Kidney (tissue), 13 donors: ENCODE measurements at regions not wholly inside any gene's neighbourhood (a gene's known extent, or its start where the extent isn't known, plus 50 kb on each side); places are given as distances from the start of the nearest gene placed in this dataset.

Experiments used
- DNase-seq, 5 donors: peaks; one replicate each; pipeline ENCODE4 v3.0.0-alpha.2; 2013 to 2020
- FAIRE-seq: peaks from 2 replicates; lab custom pipeline; 2012; peaks lifted over from hg19 to GRCh38; lab: Jason Lieb, UNC
- H3K27ac ChIP-seq, 2 donors: one replicate each; pipeline ENCODE4 v1.7.0; 2013; ENCODE audit warnings: low read depth in 2 of 2, low read length in 2 of 2, inconsistent platforms in 1 of 2
- H3K27me3 ChIP-seq: one replicate; pipeline ENCODE4 v1.7.1; 2013; ENCODE audit warnings: low read length, inconsistent platforms; ENCODE audit not compliant: control insufficient read depth, insufficient read depth
- H3K36me3 ChIP-seq, 3 donors: one replicate each; pipeline versions ENCODE4 v1.7.0 to v1.7.1; 2013; ENCODE audit warnings: low read length in 3 of 3, control low read depth in 1 of 3, inconsistent platforms in 1 of 3; ENCODE audit not compliant: insufficient read depth in 3 of 3, control insufficient read depth in 2 of 3
- H3K4me1 ChIP-seq, 3 donors: one replicate each; pipeline versions ENCODE4 v1.7.0 to v1.7.1; 2013; ENCODE audit warnings: low read length in 3 of 3, inconsistent platforms in 1 of 3, low read depth in 1 of 3; ENCODE audit not compliant: control insufficient read depth in 2 of 3, insufficient read depth in 2 of 3
- H3K4me3 ChIP-seq, 3 donors: one replicate each; pipeline versions ENCODE4 v1.7.0 to v1.8.1; 2013; ENCODE audit warnings: low read length in 3 of 3, control low read depth in 1 of 3, inconsistent platforms in 1 of 3
- H3K9ac ChIP-seq, 3 donors: one replicate each; pipeline versions ENCODE4 v1.7.0 to v1.7.1; 2013; ENCODE audit warnings: low read length in 3 of 3, control low read depth in 1 of 3, inconsistent platforms in 1 of 3
- H3K9me3 ChIP-seq, 3 donors: one replicate each; pipeline versions ENCODE4 v1.7.0 to v1.7.1; 2013; ENCODE audit warnings: low read length in 3 of 3, control low read depth in 1 of 3, inconsistent platforms in 1 of 3; ENCODE audit not compliant: control insufficient read depth in 2 of 3, insufficient read depth in 1 of 3
- intact Hi-C: fragments of 100-400 bp; cut with DNase I; formaldehyde crosslinking; loops from one replicate; pipeline ENCODE4 v1.11.1; 2022
- TF ChIP-seq, protein P1 (sequence below): IDR thresholded peaks from 3 replicates; pipeline ENCODE4 v1.5.1; 2012; ENCODE audit warnings: mild to moderate bottlenecking, moderate library complexity, borderline replicate concordance; ENCODE audit not compliant: insufficient read depth; ENCODE audit errors: extremely low read depth
- donor health status: control.
- donor health status: control.
- donor health status: control.
- donor health status: control.
- donor health status: control.
- donor health status: DM: yes; HTN: yes; CAD: no.
- donor health status: Normal renal cell carcinoma (clear cell type).

DNA sequence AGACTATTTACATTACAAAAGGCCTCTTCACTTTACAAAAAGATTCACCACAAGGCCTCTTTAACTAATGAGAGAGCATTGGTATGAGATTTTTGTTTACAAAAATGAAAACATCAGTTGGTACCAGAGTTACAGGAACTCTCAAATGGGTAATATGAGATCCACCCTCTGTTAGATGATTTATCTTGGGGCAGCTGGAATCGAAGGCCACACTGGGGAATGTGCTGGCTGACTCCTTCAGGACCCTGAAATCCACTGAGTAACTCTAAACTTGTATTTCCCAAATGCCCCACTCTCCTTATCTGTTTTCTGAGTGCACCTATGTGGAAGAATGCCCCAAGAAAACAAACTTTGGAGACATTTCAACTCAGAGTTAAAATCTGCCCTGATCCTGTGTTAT, 232.9 kb upstream of the F9 start:
- H3K9ac ChIP-seq, result no peak overlapping the region
- H3K36me3 ChIP-seq, result no peaks in the 10 kb centered on the region
- no peak for FAIRE-seq
- H3K4me1 ChIP-seq, result no peaks in the 10 kb centered on the region
- TF ChIP-seq, protein P1, sequence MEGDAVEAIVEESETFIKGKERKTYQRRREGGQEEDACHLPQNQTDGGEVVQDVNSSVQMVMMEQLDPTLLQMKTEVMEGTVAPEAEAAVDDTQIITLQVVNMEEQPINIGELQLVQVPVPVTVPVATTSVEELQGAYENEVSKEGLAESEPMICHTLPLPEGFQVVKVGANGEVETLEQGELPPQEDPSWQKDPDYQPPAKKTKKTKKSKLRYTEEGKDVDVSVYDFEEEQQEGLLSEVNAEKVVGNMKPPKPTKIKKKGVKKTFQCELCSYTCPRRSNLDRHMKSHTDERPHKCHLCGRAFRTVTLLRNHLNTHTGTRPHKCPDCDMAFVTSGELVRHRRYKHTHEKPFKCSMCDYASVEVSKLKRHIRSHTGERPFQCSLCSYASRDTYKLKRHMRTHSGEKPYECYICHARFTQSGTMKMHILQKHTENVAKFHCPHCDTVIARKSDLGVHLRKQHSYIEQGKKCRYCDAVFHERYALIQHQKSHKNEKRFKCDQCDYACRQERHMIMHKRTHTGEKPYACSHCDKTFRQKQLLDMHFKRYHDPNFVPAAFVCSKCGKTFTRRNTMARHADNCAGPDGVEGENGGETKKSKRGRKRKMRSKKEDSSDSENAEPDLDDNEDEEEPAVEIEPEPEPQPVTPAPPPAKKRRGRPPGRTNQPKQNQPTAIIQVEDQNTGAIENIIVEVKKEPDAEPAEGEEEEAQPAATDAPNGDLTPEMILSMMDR, result no peak
- intact Hi-C loops, result no loop called here
- peak in 1 of 5 donors; percentile 2 for DNase-seq
- H3K4me3 ChIP-seq, result no peak overlapping the region
- H3K9me3 ChIP-seq, result no peaks in the 10 kb centered on the region
- H3K27me3 ChIP-seq, result no peaks in the 10 kb centered on the region
- H3K27ac ChIP-seq, result no peak overlapping the region

DNA sequence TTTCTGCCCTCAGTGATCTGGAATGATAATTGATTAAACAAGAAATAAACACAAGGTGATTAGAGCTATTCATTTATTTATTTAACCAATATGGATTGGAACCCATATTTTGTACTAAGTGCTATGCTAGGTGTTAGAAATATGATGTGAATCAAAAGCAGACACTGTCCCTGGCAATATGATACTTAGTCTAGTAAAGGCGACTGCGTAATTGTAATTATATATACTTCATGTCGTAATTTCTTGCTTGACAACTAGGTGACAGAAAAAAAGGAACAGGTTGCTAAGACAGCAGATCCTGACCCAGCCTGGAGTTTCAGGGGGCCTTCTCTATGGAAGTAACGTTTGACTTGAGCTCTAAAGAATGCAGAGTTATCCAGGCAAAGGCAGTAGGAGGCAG, 236.5 kb upstream of the F9 start:
- H3K4me3 ChIP-seq, result no peak overlapping the region
- no peaks in the 10 kb centered on the region for H3K27me3 ChIP-seq
- TF ChIP-seq, protein P1, result no peak
- no peak overlapping the region for H3K27ac ChIP-seq
- no peaks in the 10 kb centered on the region for H3K9me3 ChIP-seq
- FAIRE-seq (no peak), DNase-seq (no peak)
- H3K4me1 ChIP-seq, result no peaks in the 10 kb centered on the region
- H3K9ac ChIP-seq, result no peak overlapping the region
- H3K36me3 ChIP-seq, result no peaks in the 10 kb centered on the region
- intact Hi-C loops, result no loop called here

DNA sequence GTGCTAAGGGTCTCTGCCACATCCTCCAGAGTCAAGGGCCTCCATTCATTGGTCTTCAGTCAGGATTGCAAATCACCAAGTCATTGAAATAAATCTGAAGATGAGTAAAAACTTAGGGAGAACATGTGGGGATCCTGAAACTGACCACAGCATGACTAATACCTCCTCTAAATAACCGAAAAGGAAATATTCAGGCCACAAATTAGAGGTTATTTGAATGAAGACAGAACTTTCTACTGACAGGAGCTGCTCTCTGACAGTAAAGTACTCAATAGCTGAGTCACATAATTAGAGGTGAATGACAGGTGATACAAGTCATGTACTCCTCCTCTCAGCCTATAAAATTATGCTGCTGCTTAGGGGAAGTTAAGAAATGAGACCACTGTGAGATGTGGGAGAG, 240.2 kb upstream of the F9 start:
- FAIRE-seq, result no peak
- Histone ChIP-seq H3K27ac (no peak overlapping the region), H3K4me3 (no peak overlapping the region), H3K4me1 (no peaks in the 10 kb centered on the region), H3K36me3 (no peaks in the 10 kb centered on the region), H3K9ac (no peak overlapping the region), H3K27me3 (no peaks in the 10 kb centered on the region), H3K9me3 (no peaks in the 10 kb centered on the region)
- intact Hi-C loops, result no loop called here
- TF ChIP-seq, protein P1, result no peak
- DNase-seq, result no peak
